Hepatocyte (in vitro differentiated cells): ENCODE measurements at regions not wholly inside any gene's neighbourhood (a gene's known extent, or its start where the extent isn't known, plus 50 kb on each side); places are given as distances from the start of the nearest gene placed in this dataset.
"Not testable (repeated sequence)": the region's sequence is repeated elsewhere in the genome, so short reads cannot be mapped to it uniquely, and the experiment has no call there.

Experiments used
- DNase-seq: peaks from one replicate; pipeline ENCODE4 v3.0.0-alpha.2; 2016; ENCODE audit warnings: low spot score
- H2AFZ ChIP-seq: fragments of 200-600 bp; sonication (generic); 2 replicates; pipeline ENCODE4 v1.6.0; 2016; ENCODE audit warnings: antibody characterized with exemption, mild to moderate bottlenecking
- H3K27ac ChIP-seq: fragments of 200-600 bp; sonication (generic); 2 replicates; pipeline ENCODE4 v1.5.1; 2016; ENCODE audit warnings: mild to moderate bottlenecking
- H3K27me3 ChIP-seq: fragments of 200-600 bp; sonication (generic); 2 replicates; pipeline ENCODE4 v1.6.1; 2016
- H3K36me3 ChIP-seq: fragments of 200-600 bp; sonication (generic); replicated peaks from 2 replicates; pipeline ENCODE4 v1.5.1; 2016; ENCODE audit warnings: low read depth; ENCODE audit not compliant: insufficient read depth
- H3K4me1 ChIP-seq: fragments of 200-600 bp; sonication (generic); 2 replicates; pipeline ENCODE4 v1.5.1; 2016; ENCODE audit warnings: mild to moderate bottlenecking, moderate library complexity; ENCODE audit not compliant: insufficient read depth
- H3K4me2 ChIP-seq: fragments of 200-600 bp; sonication (generic); 2 replicates; pipeline ENCODE4 v1.6.0; 2016
- H3K4me3 ChIP-seq: fragments of 200-600 bp; sonication (generic); 2 replicates; pipeline ENCODE4 v1.5.1; 2016; ENCODE audit warnings: mild to moderate bottlenecking
- H3K79me2 ChIP-seq: fragments of 200-600 bp; sonication (generic); 2 replicates; pipeline ENCODE4 v1.6.0; 2017; ENCODE audit warnings: mild to moderate bottlenecking
- H3K9me2 ChIP-seq: fragments of 200-600 bp; sonication (generic); replicated peaks from 2 replicates; pipeline ENCODE4 v1.6.0; 2017; ENCODE audit warnings: mild to moderate bottlenecking; ENCODE audit not compliant: insufficient read depth
- H3K9me3 ChIP-seq: fragments of 200-600 bp; sonication (generic); 2 replicates; pipeline ENCODE4 v1.5.1; 2016; ENCODE audit warnings: low read depth, mild to moderate bottlenecking
- H4K20me1 ChIP-seq: fragments of 200-600 bp; sonication (generic); 2 replicates; pipeline ENCODE4 v1.6.0; 2016; ENCODE audit warnings: mild to moderate bottlenecking; ENCODE audit not compliant: insufficient read depth, poor library complexity, severe bottlenecking
- CTCF ChIP-seq: fragments of 200-600 bp; sonication (generic); IDR thresholded peaks from 2 replicates; pipeline ENCODE4 v1.5.1; 2016; ENCODE audit warnings: antibody characterized with exemption, mild to moderate bottlenecking; ENCODE audit not compliant: poor library complexity
- EZH2 ChIP-seq: fragments of 200-600 bp; sonication (generic); IDR thresholded peaks from 2 replicates; pipeline ENCODE4 v1.6.1; 2016; ENCODE audit warnings: antibody characterized with exemption, mild to moderate bottlenecking, borderline replicate concordance
- EZH2phosphoT487 ChIP-seq: fragments of 200-600 bp; sonication (generic); IDR thresholded peaks from one replicate; pipeline ENCODE4 v1.6.1; 2018; ENCODE audit warnings: antibody characterized with exemption, mild to moderate bottlenecking, low read depth, moderate library complexity; ENCODE audit not compliant: unreplicated experiment, severe bottlenecking
- WGBS: methylation state at CpG from one replicate; pipeline ENCODE4 v1.1.6; 2016; ENCODE audit warnings: low lambda C conversion rate; ENCODE audit errors: missing lambda C conversion rate; 5-methylcytosine and 5-hydroxymethylcytosine counted together

- not testable (repeated sequence) for DNase-seq, H3K27me3 ChIP-seq, H2AFZ ChIP-seq, H3K79me2 ChIP-seq, H3K9me3 ChIP-seq, H4K20me1 ChIP-seq, H3K27ac ChIP-seq, H3K4me1 ChIP-seq, H3K36me3 ChIP-seq, H3K9me2 ChIP-seq, H3K4me2 ChIP-seq, H3K4me3 ChIP-seq
- WGBS, result 83% methylated on average over 3 of the region's 3 CpGs
These were observed 109.4 kb upstream of the SGIP1 start for GRCh38 chr1:66424530-66424929.

- H3K27me3 ChIP-seq, result no peaks in the 10 kb centered on the region
- no peak overlapping the region for H3K27ac ChIP-seq
- H3K9me3 ChIP-seq, result no peaks in the 10 kb centered on the region
- H3K4me3 ChIP-seq, result no peak overlapping the region
- no peak overlapping the region for H3K4me2 ChIP-seq
- DNase-seq, result no peak
- H3K9me2 ChIP-seq, result no peaks in the 10 kb centered on the region
- TF ChIP-seq EZH2phosphoT487, result no peak
- no peak for TF ChIP-seq EZH2
- no peak for TF ChIP-seq CTCF
- no peaks in the 10 kb centered on the region for H3K36me3 ChIP-seq
- H2AFZ ChIP-seq, result no peak overlapping the region
- 85% methylated on average over 4 of the region's 4 CpGs for WGBS
- no peaks in the 10 kb centered on the region for H3K4me1 ChIP-seq
- no peaks in the 10 kb centered on the region for H3K79me2 ChIP-seq
- no peaks in the 10 kb centered on the region for H4K20me1 ChIP-seq
These were observed 107.6 kb upstream of the SGIP1 start for GRCh38 chr1:66426239-66426853.

GRCh38 chr1:66430815-66431214 lies 103.1 kb upstream of the SGIP1 start:
- not testable (repeated sequence) for H3K27ac ChIP-seq, H3K4me3 ChIP-seq, H4K20me1 ChIP-seq, H3K9me3 ChIP-seq, H3K36me3 ChIP-seq, H3K4me1 ChIP-seq, H3K9me2 ChIP-seq, H3K27me3 ChIP-seq, H2AFZ ChIP-seq, H3K4me2 ChIP-seq, DNase-seq, H3K79me2 ChIP-seq

GRCh38 chr1:66431999-66432398 lies 102.0 kb upstream of the SGIP1 start:
- H3K27me3 ChIP-seq, result no peaks in the 10 kb centered on the region
- H2AFZ ChIP-seq, result no peak overlapping the region
- H3K9me2 ChIP-seq, result no peaks in the 10 kb centered on the region
- H3K79me2 ChIP-seq, result no peaks in the 10 kb centered on the region
- no peak overlapping the region for H3K27ac ChIP-seq
- DNase-seq, result no peak
- 94% methylated on average over 2 of the region's 2 CpGs for WGBS
- H3K4me3 ChIP-seq, result no peak overlapping the region
- TF ChIP-seq CTCF (no peak), EZH2 (no peak), EZH2phosphoT487 (no peak)
- no peaks in the 10 kb centered on the region for H3K36me3 ChIP-seq
- no peaks in the 10 kb centered on the region for H3K4me1 ChIP-seq
- no peak overlapping the region for H3K4me2 ChIP-seq
- H3K9me3 ChIP-seq, result no peaks in the 10 kb centered on the region
- no peaks in the 10 kb centered on the region for H4K20me1 ChIP-seq

- no peak for TF ChIP-seq CTCF
- TF ChIP-seq EZH2phosphoT487, result no peak
- no peak for TF ChIP-seq EZH2
These were observed 100.3 kb upstream of the SGIP1 start for GRCh38 chr1:66433611-66434010.

More at GRCh38 chr1:66433611-66434010, 100.3 kb upstream of the SGIP1 start:
- Histone ChIP-seq H2AFZ (no peak overlapping the region), H3K4me2 (no peak overlapping the region), H3K27ac (no peak overlapping the region), H3K79me2 (no peaks in the 10 kb centered on the region), H3K27me3 (no peaks in the 10 kb centered on the region), H4K20me1 (no peaks in the 10 kb centered on the region), H3K9me3 (no peaks in the 10 kb centered on the region), H3K4me3 (no peak overlapping the region), H3K9me2 (no peaks in the 10 kb centered on the region), H3K36me3 (no peaks in the 10 kb centered on the region), H3K4me1 (no peaks in the 10 kb centered on the region)
- DNase-seq, result no peak
